ENCODE measurements at regions not wholly inside any gene's neighbourhood (a gene's known extent, or its start where the extent isn't known, plus 50 kb on each side); places are given as distances from the start of the nearest gene placed in this dataset.

DNA sequence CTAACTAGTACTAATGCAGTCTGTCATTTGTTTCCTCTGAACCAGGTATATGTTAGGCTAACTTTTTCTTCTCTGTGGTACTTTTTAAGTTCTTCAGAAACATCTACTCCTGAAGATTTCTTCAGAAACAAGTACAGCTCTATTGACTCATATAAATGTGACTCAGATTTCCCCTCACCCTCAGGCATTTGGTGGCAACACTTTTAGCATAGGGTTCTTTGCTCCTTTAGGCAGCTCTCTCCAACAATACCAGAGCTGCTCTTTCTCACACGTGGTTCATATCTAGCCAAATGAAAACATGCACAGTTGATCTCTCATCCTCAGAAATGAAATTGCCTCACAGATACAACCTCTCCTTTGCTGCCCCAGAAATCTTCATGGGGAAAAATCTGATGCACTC is 939.8 kb downstream of the SORCS1 start:
- no peak overlapping the region for H3K4me3 ChIP-seq (ENCODE audit: low read depth, low read length)
- no peak overlapping the region for H2AFZ ChIP-seq (ENCODE audit: low read length, unreplicated experiment)
- no peaks in the 10 kb centered on the region for H3K4me1 ChIP-seq (ENCODE audit: control insufficient read depth, insufficient read depth, low read length, unreplicated experiment)
- no peaks in the 10 kb centered on the region for H3K27me3 ChIP-seq (ENCODE audit: insufficient read depth, low read length)
- no peak overlapping the region for H3K27ac ChIP-seq (ENCODE audit: low read depth, low read length)
- no peaks in the 10 kb centered on the region for H3K79me2 ChIP-seq (ENCODE audit: control insufficient read depth, insufficient read depth, low read length, unreplicated experiment)
- H3K36me3 ChIP-seq (ENCODE audit: insufficient read depth, low read length) = no peaks in the 10 kb centered on the region

GRCh38 chr10:106217627-106218026 is 946.9 kb downstream of the SORCS1 start:
- Histone ChIP-seq H3K4me1 (ENCODE audit: control insufficient read depth, insufficient read depth, low read length, unreplicated experiment) (no peaks in the 10 kb centered on the region), H3K27ac (ENCODE audit: low read depth, low read length) (no peak overlapping the region), H3K4me3 (ENCODE audit: low read depth, low read length) (no peak overlapping the region), H3K79me2 (ENCODE audit: control insufficient read depth, insufficient read depth, low read length, unreplicated experiment) (no peaks in the 10 kb centered on the region), H2AFZ (ENCODE audit: low read length, unreplicated experiment) (no peak overlapping the region), H3K27me3 (ENCODE audit: insufficient read depth, low read length) (peaks cover 9% of the 10 kb centered on the region; the same call in 1 of the 2 replicates), H3K36me3 (ENCODE audit: insufficient read depth, low read length) (no peaks in the 10 kb centered on the region)

DNA sequence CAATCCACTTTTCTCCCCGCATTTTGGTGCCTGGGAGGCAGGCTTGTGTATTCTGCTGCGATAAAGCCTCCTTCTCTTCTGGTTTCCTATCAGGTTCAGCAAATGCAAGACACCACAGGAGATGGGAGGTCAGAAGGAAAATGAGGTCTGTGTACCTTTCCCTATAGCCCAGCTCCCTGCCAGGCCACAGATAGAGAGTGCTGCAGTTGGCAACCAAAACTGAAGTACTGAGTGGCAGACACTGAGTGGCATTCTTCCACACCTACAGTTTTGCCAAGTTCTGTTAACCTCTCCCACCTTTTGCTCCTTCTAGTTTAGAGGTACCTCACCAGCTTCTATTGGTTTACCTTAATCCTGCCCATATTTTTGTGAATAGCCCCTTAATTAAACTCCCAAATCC is 948.4 kb downstream of the SORCS1 start:
- H3K27ac ChIP-seq (ENCODE audit: low read depth, low read length) = no peak overlapping the region
- H3K4me1 ChIP-seq (ENCODE audit: control insufficient read depth, insufficient read depth, low read length, unreplicated experiment) = no peaks in the 10 kb centered on the region
- H3K36me3 ChIP-seq (ENCODE audit: insufficient read depth, low read length) = no peaks in the 10 kb centered on the region
- H3K4me3 ChIP-seq (ENCODE audit: low read depth, low read length) = no peak overlapping the region
- peaks cover 9% of the 10 kb centered on the region; the same call in 1 of the 2 replicates for H3K27me3 ChIP-seq (ENCODE audit: insufficient read depth, low read length)
- H3K79me2 ChIP-seq (ENCODE audit: control insufficient read depth, insufficient read depth, low read length, unreplicated experiment) = no peaks in the 10 kb centered on the region
- no peak overlapping the region for H2AFZ ChIP-seq (ENCODE audit: low read length, unreplicated experiment)

DNA sequence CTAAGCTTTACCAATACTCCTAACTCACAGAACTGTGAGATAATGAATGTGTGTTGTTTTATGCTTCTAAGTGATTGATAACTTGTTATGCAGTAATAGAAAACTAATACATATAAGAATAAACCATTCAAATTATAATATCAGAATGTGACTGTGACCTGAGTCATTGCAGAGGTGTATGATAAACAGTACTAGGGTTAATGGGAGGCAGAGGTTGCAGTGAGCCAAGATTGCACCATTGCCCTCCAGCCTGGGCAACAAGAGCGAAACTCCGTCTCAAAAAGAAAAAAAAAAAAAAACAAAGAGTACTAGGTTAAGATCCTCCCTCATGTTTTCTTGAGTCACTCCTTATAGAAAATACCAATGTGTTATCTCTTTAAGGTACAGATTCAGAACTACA is 950.3 kb downstream of the SORCS1 start:
- Histone ChIP-seq H3K36me3 (ENCODE audit: insufficient read depth, low read length) (no peaks in the 10 kb centered on the region), H3K4me1 (ENCODE audit: control insufficient read depth, insufficient read depth, low read length, unreplicated experiment) (no peaks in the 10 kb centered on the region), H3K4me3 (ENCODE audit: low read depth, low read length) (no peak overlapping the region), H2AFZ (ENCODE audit: low read length, unreplicated experiment) (no peak overlapping the region), H3K27me3 (ENCODE audit: insufficient read depth, low read length) (peaks cover 9% of the 10 kb centered on the region; the same call in 1 of the 2 replicates), H3K27ac (ENCODE audit: low read depth, low read length) (no peak overlapping the region), H3K79me2 (ENCODE audit: control insufficient read depth, insufficient read depth, low read length, unreplicated experiment) (no peaks in the 10 kb centered on the region)

DNA sequence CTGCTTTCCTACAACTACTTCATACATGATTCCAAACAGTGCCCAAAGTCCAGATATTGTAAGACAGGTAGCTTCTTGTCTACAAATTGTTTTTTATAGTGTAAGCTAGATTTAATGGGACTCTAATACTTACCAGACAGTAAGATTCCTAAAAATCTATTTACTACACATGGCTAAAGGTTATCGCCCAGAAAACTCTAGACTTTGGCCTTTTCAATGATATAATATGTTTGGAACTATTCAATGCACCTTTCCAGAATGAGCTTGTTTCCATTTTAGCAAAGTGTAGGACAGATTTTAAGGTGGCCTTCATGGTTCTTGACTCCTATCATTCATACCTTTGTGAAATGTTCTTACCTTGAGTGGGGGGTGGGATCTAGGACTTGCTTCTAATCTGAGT is 951.0 kb downstream of the SORCS1 start:
- Histone ChIP-seq H2AFZ (ENCODE audit: low read length, unreplicated experiment) (no peak overlapping the region), H3K4me3 (ENCODE audit: low read depth, low read length) (no peak overlapping the region), H3K36me3 (ENCODE audit: insufficient read depth, low read length) (no peaks in the 10 kb centered on the region), H3K4me1 (ENCODE audit: control insufficient read depth, insufficient read depth, low read length, unreplicated experiment) (no peaks in the 10 kb centered on the region), H3K27me3 (ENCODE audit: insufficient read depth, low read length) (peaks cover 8% of the 10 kb centered on the region; the same call in 1 of the 2 replicates), H3K27ac (ENCODE audit: low read depth, low read length) (no peak overlapping the region), H3K79me2 (ENCODE audit: control insufficient read depth, insufficient read depth, low read length, unreplicated experiment) (no peaks in the 10 kb centered on the region)

GRCh38 chr10:106198275-106198674 is 966.2 kb downstream of the SORCS1 start:
- no peak overlapping the region for H3K4me3 ChIP-seq (ENCODE audit: low read depth, low read length)
- H2AFZ ChIP-seq (ENCODE audit: low read length, unreplicated experiment) = no peak overlapping the region
- H3K79me2 ChIP-seq (ENCODE audit: control insufficient read depth, insufficient read depth, low read length, unreplicated experiment) = no peaks in the 10 kb centered on the region
- no peaks in the 10 kb centered on the region for H3K27me3 ChIP-seq (ENCODE audit: insufficient read depth, low read length)
- H3K4me1 ChIP-seq (ENCODE audit: control insufficient read depth, insufficient read depth, low read length, unreplicated experiment) = no peaks in the 10 kb centered on the region
- H3K36me3 ChIP-seq (ENCODE audit: insufficient read depth, low read length) = no peaks in the 10 kb centered on the region
- no peak overlapping the region for H3K27ac ChIP-seq (ENCODE audit: low read depth, low read length)

DNA sequence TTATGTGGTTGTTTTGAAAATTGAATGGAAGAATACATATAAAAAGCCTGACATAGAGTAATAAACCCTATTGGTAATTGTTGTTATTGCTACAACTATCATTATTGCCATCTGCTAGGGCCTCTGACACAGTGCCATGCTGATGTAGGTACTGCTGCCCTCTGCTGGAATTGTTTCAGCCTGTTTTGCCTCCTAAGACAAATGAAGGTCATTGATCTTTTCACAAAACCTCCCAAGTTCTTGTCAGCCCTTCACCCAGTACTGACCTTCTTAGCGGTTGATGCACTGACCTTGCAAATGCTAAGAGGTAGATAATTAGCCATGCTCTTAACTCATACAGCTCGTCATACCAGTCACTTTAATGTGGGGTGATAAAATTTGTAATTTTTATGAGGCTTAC is 975.2 kb downstream of the SORCS1 start:
- Histone ChIP-seq H3K27me3 (ENCODE audit: insufficient read depth, low read length) (no peaks in the 10 kb centered on the region), H3K4me1 (ENCODE audit: control insufficient read depth, insufficient read depth, low read length, unreplicated experiment) (peaks cover 7% of the 10 kb centered on the region), H3K36me3 (ENCODE audit: insufficient read depth, low read length) (no peaks in the 10 kb centered on the region), H3K4me3 (ENCODE audit: low read depth, low read length) (no peak overlapping the region), H3K79me2 (ENCODE audit: control insufficient read depth, insufficient read depth, low read length, unreplicated experiment) (no peaks in the 10 kb centered on the region), H2AFZ (ENCODE audit: low read length, unreplicated experiment) (no peak overlapping the region), H3K27ac (ENCODE audit: low read depth, low read length) (no peak overlapping the region)

DNA sequence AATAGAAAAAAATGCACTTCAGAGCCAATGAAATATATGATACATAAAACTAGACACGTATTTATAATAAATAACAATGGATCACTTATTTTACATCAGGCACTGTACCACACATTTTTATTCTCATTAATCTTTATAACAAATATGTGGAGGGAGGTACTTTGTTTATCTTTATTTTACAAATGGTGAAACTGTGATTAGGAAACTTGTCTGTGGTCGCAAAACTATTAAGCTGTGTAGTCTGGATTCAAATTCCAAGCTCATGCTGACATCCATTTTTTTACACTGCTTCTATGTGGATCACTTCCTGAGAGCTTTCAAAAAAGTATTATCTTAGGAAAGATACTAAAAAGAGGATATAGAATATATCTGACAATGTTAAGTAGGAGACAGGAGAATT is 978.6 kb downstream of the SORCS1 start:
- H3K4me3 ChIP-seq (ENCODE audit: low read depth, low read length) = no peak overlapping the region
- H3K27ac ChIP-seq (ENCODE audit: low read depth, low read length) = no peak overlapping the region
- H3K79me2 ChIP-seq (ENCODE audit: control insufficient read depth, insufficient read depth, low read length, unreplicated experiment) = no peaks in the 10 kb centered on the region
- no peaks in the 10 kb centered on the region for H3K27me3 ChIP-seq (ENCODE audit: insufficient read depth, low read length)
- H3K4me1 ChIP-seq (ENCODE audit: control insufficient read depth, insufficient read depth, low read length, unreplicated experiment) = peaks cover 7% of the 10 kb centered on the region
- no peaks in the 10 kb centered on the region for H3K36me3 ChIP-seq (ENCODE audit: insufficient read depth, low read length)
- no peak overlapping the region for H2AFZ ChIP-seq (ENCODE audit: low read length, unreplicated experiment)

GRCh38 chr10:106183041-106183440 is 981.5 kb downstream of the SORCS1 start:
- H3K4me3 ChIP-seq (ENCODE audit: low read depth, low read length) = no peak overlapping the region
- peaks cover 3% of the 10 kb centered on the region for H3K4me1 ChIP-seq (ENCODE audit: control insufficient read depth, insufficient read depth, low read length, unreplicated experiment)
- no peaks in the 10 kb centered on the region for H3K79me2 ChIP-seq (ENCODE audit: control insufficient read depth, insufficient read depth, low read length, unreplicated experiment)
- no peaks in the 10 kb centered on the region for H3K36me3 ChIP-seq (ENCODE audit: insufficient read depth, low read length)
- no peak overlapping the region for H2AFZ ChIP-seq (ENCODE audit: low read length, unreplicated experiment)
- H3K27ac ChIP-seq (ENCODE audit: low read depth, low read length) = no peak overlapping the region
- no peaks in the 10 kb centered on the region for H3K27me3 ChIP-seq (ENCODE audit: insufficient read depth, low read length)

GRCh38 chr10:106182542-106182941 is 982.0 kb downstream of the SORCS1 start:
- no peaks in the 10 kb centered on the region for H3K36me3 ChIP-seq (ENCODE audit: insufficient read depth, low read length)
- H3K27me3 ChIP-seq (ENCODE audit: insufficient read depth, low read length) = no peaks in the 10 kb centered on the region
- no peak overlapping the region for H3K4me3 ChIP-seq (ENCODE audit: low read depth, low read length)
- H3K79me2 ChIP-seq (ENCODE audit: control insufficient read depth, insufficient read depth, low read length, unreplicated experiment) = no peaks in the 10 kb centered on the region
- no peak overlapping the region for H3K27ac ChIP-seq (ENCODE audit: low read depth, low read length)
- no peaks in the 10 kb centered on the region for H3K4me1 ChIP-seq (ENCODE audit: control insufficient read depth, insufficient read depth, low read length, unreplicated experiment)
- H2AFZ ChIP-seq (ENCODE audit: low read length, unreplicated experiment) = no peak overlapping the region

GRCh38 chr10:106181501-106181900 is 983.0 kb downstream of the SORCS1 start:
- Histone ChIP-seq H3K4me3 (ENCODE audit: low read depth, low read length) (no peak overlapping the region), H3K27me3 (ENCODE audit: insufficient read depth, low read length) (no peaks in the 10 kb centered on the region), H3K27ac (ENCODE audit: low read depth, low read length) (no peak overlapping the region), H3K4me1 (ENCODE audit: control insufficient read depth, insufficient read depth, low read length, unreplicated experiment) (no peaks in the 10 kb centered on the region), H2AFZ (ENCODE audit: low read length, unreplicated experiment) (no peak overlapping the region), H3K36me3 (ENCODE audit: insufficient read depth, low read length) (no peaks in the 10 kb centered on the region), H3K79me2 (ENCODE audit: control insufficient read depth, insufficient read depth, low read length, unreplicated experiment) (no peaks in the 10 kb centered on the region)

Data from ACC112 (cell line).